Tibial artery (tissue), 4 donors: ENCODE measurements at regions not wholly inside any gene's neighbourhood (a gene's known extent, or its start where the extent isn't known, plus 50 kb on each side); places are given as distances from the start of the nearest gene placed in this dataset.

Source experiments
- DNase-seq, 2 donors: peaks; one replicate each; pipeline ENCODE4 v3.0.0-alpha.2; 2019
- H3K27ac ChIP-seq, 2 donors: fragments of 200-600 bp; sonication (generic) in 1 of 2; 1 replicate in 1 of 2; 2 replicates in 1 of 2; pipeline ENCODE4 v1.5.1; 2018 to 2019; ENCODE audit warnings: mild to moderate bottlenecking in 1 of 2
- H3K27me3 ChIP-seq, 2 donors: fragments of 200-600 bp; sonication (generic) in 1 of 2; one replicate each; pipeline versions ENCODE4 v1.5.1 to v1.6.0; 2016 to 2019
- H3K36me3 ChIP-seq, 3 donors: fragments of 200-600 bp; sonication (generic) in 2 of 3; one replicate each; pipeline ENCODE4 v1.5.1; 2016 to 2019; ENCODE audit warnings: mild to moderate bottlenecking in 2 of 3
- H3K4me1 ChIP-seq, 4 donors: fragments of 200-600 bp; sonication (generic) in 2 of 4; 1 replicate in 3 of 4; 2 replicates in 1 of 4; pipeline ENCODE4 v1.5.1; 2016 to 2019
- H3K4me3 ChIP-seq, 2 donors: fragments of 200-600 bp; sonication (generic) in 1 of 2; 1 replicate in 1 of 2; 2 replicates in 1 of 2; pipeline ENCODE4 v1.5.1; 2018 to 2019; ENCODE audit warnings: mild to moderate bottlenecking in 2 of 2
- H3K9me3 ChIP-seq, 3 donors: fragments of 200-600 bp; sonication (generic) in 1 of 3; one replicate each; pipeline ENCODE4 v1.5.1; 2016 to 2019
- intact Hi-C: fragments of 100-400 bp; cut with DNase I; formaldehyde crosslinking; loops from one replicate; pipeline ENCODE4 v1.15.0; 2023; ENCODE audit warnings: low total_unique reads
- TF ChIP-seq, protein P1 (sequence below), 2 experiments: fragments of 200-600 bp in 1 of 2; fragments of 450-650 bp in 1 of 2; IDR thresholded peaks; one replicate each; pipeline ENCODE4 v1.5.1; 2017 to 2019; ENCODE audit warnings: antibody characterized with exemption in 2 of 2, mild to moderate bottlenecking in 1 of 2, moderate library complexity in 1 of 2

DNA sequence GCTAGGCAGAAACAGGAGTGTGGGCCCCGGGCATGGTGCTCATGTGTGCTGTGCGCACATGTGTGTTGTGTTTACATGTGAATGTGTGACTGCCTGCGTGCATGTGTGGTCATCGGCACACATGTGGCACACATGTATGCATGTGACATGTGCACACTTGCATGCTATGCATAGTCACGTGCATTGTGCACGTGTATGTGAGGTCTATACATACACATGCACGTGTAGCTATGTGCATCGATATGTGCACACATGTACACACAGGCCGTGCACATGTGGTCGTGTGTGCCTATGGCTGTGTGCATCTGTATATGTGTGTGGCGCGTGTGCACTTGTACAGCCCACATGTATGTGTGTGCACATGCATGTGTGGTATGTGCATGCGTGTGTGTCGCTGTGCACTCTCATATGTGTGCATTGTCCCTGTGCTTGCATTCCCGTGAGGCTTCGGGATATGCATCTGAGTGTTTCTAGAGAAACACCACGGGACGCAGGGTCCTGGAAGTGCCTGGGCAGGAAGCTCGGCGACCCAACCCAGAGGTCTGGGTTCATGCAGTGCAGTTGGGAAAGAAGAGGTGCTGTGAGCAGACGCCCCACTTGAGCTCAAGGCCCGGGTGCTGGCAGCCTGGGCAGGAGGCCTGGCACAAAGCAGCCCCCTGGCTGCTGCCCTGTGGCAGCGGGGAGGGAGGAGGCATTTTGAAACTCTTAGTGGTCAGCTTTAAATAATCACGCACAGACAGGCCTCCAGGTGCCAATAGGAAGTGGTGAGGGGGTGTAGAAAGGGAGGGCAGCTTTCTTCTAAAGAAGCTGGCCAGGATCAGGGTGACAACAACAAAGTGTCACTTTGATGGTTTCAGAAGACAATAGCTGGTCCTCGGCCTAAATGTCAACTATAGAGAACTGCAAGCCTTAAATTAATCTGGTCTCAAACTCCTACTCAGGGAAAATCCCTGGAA lies 410.0 kb upstream of the MGMT start:
- intact Hi-C loops, result no loop called here
- Histone ChIP-seq H3K36me3 (no peaks in the 10 kb centered on the region), H3K27me3 (no peaks in the 10 kb centered on the region), H3K4me3 (no peak overlapping the region), H3K27ac (no peak overlapping the region), H3K4me1 (no peaks in the 10 kb centered on the region), H3K9me3 (no peaks in the 10 kb centered on the region)
- DNase-seq, result peak in 1 of 2 donors; percentile 29
- TF ChIP-seq, protein P1, sequence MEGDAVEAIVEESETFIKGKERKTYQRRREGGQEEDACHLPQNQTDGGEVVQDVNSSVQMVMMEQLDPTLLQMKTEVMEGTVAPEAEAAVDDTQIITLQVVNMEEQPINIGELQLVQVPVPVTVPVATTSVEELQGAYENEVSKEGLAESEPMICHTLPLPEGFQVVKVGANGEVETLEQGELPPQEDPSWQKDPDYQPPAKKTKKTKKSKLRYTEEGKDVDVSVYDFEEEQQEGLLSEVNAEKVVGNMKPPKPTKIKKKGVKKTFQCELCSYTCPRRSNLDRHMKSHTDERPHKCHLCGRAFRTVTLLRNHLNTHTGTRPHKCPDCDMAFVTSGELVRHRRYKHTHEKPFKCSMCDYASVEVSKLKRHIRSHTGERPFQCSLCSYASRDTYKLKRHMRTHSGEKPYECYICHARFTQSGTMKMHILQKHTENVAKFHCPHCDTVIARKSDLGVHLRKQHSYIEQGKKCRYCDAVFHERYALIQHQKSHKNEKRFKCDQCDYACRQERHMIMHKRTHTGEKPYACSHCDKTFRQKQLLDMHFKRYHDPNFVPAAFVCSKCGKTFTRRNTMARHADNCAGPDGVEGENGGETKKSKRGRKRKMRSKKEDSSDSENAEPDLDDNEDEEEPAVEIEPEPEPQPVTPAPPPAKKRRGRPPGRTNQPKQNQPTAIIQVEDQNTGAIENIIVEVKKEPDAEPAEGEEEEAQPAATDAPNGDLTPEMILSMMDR (IDR thresholded peaks at IDR 0.05), result no peak

DNA sequence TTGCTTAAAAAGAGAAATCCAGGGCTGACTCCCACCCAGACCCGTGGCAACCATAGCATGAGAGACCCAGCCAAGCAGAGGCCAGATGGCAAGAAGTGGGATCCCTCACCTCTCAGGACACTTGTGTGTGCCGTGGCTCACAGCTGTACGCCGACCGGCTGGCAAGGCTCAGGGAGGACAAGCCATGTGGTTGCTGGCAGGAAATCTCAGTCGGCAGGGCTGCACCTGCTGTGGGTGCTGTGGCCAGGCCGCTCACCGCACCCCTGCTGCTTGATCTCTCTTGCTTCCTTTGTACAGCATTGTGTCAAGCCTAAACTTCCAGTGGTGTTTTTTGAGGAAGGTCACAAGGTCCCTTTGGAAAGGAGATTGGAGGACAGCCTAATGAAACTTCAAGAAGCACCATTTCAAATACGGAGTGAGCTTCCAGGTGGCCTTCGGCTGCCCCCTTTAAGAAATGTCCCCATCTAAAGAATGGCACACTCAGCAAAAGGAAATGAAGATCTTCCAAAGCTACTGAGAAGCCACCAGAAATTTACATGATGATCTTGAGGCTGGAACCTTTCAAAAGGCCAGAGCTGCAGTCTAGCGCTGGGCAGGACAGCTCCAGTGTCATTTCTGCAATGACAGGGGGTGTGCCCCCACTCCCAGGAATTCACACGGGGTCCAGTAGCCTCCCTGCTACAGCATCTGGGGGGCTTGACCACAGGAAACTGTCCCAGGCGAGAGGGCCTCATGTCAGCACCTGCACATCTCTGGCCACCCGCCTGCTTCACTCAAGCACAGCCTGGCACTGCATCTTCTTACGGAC lies 409.0 kb upstream of the MGMT start:
- H3K27ac ChIP-seq, result no peak overlapping the region
- peak in 1 of 2 donors; percentile 44 for DNase-seq
- intact Hi-C loops, result no loop called here
- H3K4me3 ChIP-seq, result no peak overlapping the region
- TF ChIP-seq, protein P1 (IDR thresholded peaks at IDR 0.05), result no peak
- H3K36me3 ChIP-seq, result no peaks in the 10 kb centered on the region
- no peaks in the 10 kb centered on the region for H3K4me1 ChIP-seq
- no peaks in the 10 kb centered on the region for H3K9me3 ChIP-seq
- H3K27me3 ChIP-seq, result no peaks in the 10 kb centered on the region

DNA sequence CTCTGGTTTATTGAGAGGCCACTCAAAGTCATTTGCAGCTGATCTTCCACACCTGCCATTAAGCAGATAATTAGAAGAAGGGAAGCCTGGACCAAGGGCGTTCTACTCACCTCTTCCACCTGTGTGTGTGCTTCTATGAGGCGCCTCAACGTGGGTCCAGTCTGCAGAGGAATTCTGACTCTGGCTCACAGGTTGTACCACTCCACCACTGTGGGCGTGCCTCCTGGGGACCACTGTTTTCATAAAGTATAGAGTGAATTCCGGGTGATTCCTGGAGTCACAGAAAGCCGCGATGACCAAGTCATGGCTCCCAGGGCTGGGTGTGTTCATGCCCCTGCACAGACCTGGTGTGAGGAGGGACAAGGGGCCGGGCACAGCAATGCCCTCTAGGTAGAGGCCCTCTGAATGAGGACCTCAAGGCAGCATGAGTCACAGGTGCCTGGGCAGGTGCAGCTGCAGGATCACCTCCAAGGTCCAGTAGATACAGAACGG lies 408.3 kb upstream of the MGMT start:
- peak in 1 of 2 donors; percentile 29 for DNase-seq

DNA sequence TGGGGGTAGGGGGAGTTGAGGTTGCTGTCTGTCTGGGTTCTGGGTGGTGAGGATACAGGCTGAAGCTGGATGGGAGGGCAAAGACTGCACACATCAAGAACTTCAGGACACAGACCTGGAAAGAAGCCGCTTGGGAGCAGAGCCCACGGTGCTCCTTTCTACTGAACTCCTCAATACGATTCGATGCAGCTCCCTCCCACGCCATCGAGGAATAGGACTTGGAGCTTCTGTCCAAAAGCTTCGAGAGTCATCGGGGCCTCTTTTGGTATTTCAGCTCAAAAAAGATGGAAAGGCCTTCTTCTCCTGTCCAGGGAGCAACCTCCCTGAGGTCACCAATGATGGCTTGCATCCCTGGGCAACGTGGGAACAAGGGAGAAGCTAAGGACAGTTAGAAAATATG lies 407.1 kb upstream of the MGMT start:
- Histone ChIP-seq H3K9me3 (no peaks in the 10 kb centered on the region), H3K4me1 (no peaks in the 10 kb centered on the region), H3K27ac (no peak overlapping the region), H3K36me3 (no peaks in the 10 kb centered on the region), H3K4me3 (no peak overlapping the region), H3K27me3 (peaks cover 0 to 2% of the 10 kb centered on the region in 2 donors)
- TF ChIP-seq, protein P1 (IDR thresholded peaks at IDR 0.05), result no peak
- intact Hi-C loops, result no loop called here
- peak in 1 of 2 donors; percentile 50 for DNase-seq

More for the DNA sequence above, 408.3 kb upstream of the MGMT start:
- Histone ChIP-seq H3K27ac (no peak overlapping the region), H3K27me3 (no peaks in the 10 kb centered on the region), H3K9me3 (no peaks in the 10 kb centered on the region), H3K4me3 (no peak overlapping the region), H3K36me3 (no peaks in the 10 kb centered on the region), H3K4me1 (no peaks in the 10 kb centered on the region)
- TF ChIP-seq, protein P1 (IDR thresholded peaks at IDR 0.05), result no peak
- intact Hi-C loops, result no loop called here

DNA sequence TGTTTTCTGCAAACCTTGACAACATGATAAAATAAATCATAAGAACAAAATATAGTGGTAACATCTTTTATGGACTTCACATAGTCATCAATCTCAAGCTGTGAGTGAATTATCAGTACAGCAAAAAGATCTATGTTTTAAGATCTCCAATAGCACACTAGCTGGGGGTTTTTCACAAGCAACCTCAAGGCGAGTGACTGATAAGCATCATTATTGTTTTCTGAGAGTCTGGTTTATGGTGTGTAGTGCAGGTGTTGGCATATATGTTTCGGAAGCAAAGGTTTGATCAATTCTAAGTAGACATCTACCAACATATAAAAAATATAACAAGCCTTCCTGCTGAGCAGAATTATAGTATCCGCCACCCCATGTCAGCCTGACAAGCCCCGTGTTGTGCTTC lies 403.8 kb upstream of the MGMT start:
- Histone ChIP-seq H3K9me3 (no peaks in the 10 kb centered on the region), H3K4me3 (no peak overlapping the region), H3K27me3 (peaks cover 0 to 2% of the 10 kb centered on the region in 2 donors), H3K27ac (no peak overlapping the region), H3K36me3 (no peaks in the 10 kb centered on the region), H3K4me1 (no peaks in the 10 kb centered on the region)
- no peak for DNase-seq
- TF ChIP-seq, protein P1 (IDR thresholded peaks at IDR 0.05), result no peak
- intact Hi-C loops, result no loop called here
